Endodermal cell (in vitro differentiated cells): ENCODE measurements at regions not wholly inside any gene's neighbourhood (a gene's known extent, or its start where the extent isn't known, plus 50 kb on each side); places are given as distances from the start of the nearest gene placed in this dataset.

Source experiments
- DNase-seq: peaks from one replicate; pipeline ENCODE4 v3.0.0-alpha.2; 2017
- H3K27ac ChIP-seq: 2 replicates; pipeline ENCODE4 v1.5.1; 2013; ENCODE audit warnings: mild to moderate bottlenecking, low read depth, low read length, moderate library complexity
- H3K27me3 ChIP-seq: 2 replicates; pipeline ENCODE4 v1.6.1; 2013; ENCODE audit warnings: mild to moderate bottlenecking, low read length, moderate library complexity; ENCODE audit not compliant: insufficient read depth, control insufficient read depth, poor library complexity, severe bottlenecking
- H3K36me3 ChIP-seq: 2 replicates; pipeline ENCODE4 v1.7.0; 2013; ENCODE audit warnings: mild to moderate bottlenecking, low read length, moderate library complexity; ENCODE audit not compliant: control insufficient read depth, insufficient read depth
- H3K4me1 ChIP-seq: one replicate; pipeline ENCODE4 v1.7.0; 2013; ENCODE audit warnings: low read length; ENCODE audit not compliant: control insufficient read depth, insufficient read depth
- H3K4me3 ChIP-seq: 2 replicates; pipeline ENCODE4 v1.5.1; 2013; ENCODE audit warnings: mild to moderate bottlenecking, low read length, moderate library complexity
- H3K9ac ChIP-seq: 2 replicates; pipeline ENCODE4 v1.6.1; 2013; ENCODE audit warnings: mild to moderate bottlenecking, low read length, moderate library complexity; ENCODE audit not compliant: poor library complexity, severe bottlenecking; ENCODE audit errors: extremely low read depth
- H3K9me3 ChIP-seq: 2 replicates; pipeline ENCODE4 v1.6.1; 2013; ENCODE audit warnings: mild to moderate bottlenecking, low read length, moderate library complexity; ENCODE audit not compliant: control insufficient read depth
- H3K27ac Mint-ChIP-seq: 2 replicates; pipeline ENCODE4 v1.8.0; 2020; ENCODE audit warnings: mixed read lengths
- H3K27me3 Mint-ChIP-seq: 2 replicates; pipeline ENCODE4 v1.8.0; 2021; ENCODE audit warnings: mild to moderate bottlenecking, mixed read lengths; ENCODE audit not compliant: insufficient read depth
- H3K36me3 Mint-ChIP-seq: 2 replicates; pipeline ENCODE4 v1.8.0; 2020; ENCODE audit warnings: low read depth, mixed read lengths
- H3K4me1 Mint-ChIP-seq: 2 replicates; pipeline ENCODE4 v1.8.0; 2020; ENCODE audit warnings: mixed read lengths
- H3K4me3 Mint-ChIP-seq: 2 replicates; pipeline ENCODE4 v1.8.0; 2020; ENCODE audit warnings: mild to moderate bottlenecking, moderate library complexity, mixed read lengths
- H3K9me3 Mint-ChIP-seq: 2 replicates; pipeline ENCODE4 v1.8.0; 2020; ENCODE audit warnings: mild to moderate bottlenecking, mixed read lengths
- CTCF ChIP-seq: fragments of 200-600 bp; sonication (generic); conservative IDR thresholded peaks from 2 replicates; pipeline ENCODE4 v1.5.0; 2021; ENCODE audit warnings: antibody characterized with exemption, mild to moderate bottlenecking
- WGBS, 2 experiments: methylation state at CpG; one replicate each; pipeline versions ENCODE4 v1.1.5 to v1.1.7; 2013; ENCODE audit warnings: missing lambda C conversion rate in 2 of 2, mixed read lengths in 1 of 2; ENCODE audit not compliant: insufficient coverage in 1 of 2, insufficient read length in 1 of 2; 5-methylcytosine and 5-hydroxymethylcytosine counted together

DNA sequence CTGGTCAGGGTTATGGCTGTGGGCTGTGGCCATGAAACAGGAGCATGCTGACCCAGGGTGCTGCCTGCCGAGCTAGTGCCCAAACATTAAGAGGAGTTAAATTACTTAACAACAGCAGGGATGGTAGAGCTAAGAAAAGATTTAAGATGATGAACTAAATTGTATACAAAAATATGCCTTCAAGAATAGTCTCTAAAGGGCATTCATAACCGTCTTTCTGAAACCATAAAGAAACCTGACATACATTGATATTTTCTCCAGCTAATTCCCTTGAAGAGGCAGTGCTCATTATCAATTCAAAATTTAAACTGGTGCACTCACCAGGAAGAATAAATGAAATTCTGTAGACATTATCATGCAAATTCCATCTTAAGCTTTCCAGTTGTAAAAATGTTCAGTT lies 265.8 kb upstream of the TAC1 start:
- DNase-seq: no peak
- Mint-ChIP-seq H3K27ac (no peak overlapping the region), H3K4me3 (no peak overlapping the region), H3K27me3 (peaks cover 8% of the 10 kb centered on the region), H3K9me3 (peaks cover 16% of the 10 kb centered on the region), H3K36me3 (no peaks in the 10 kb centered on the region), H3K4me1 (peaks cover 2% of the 10 kb centered on the region)
- Histone ChIP-seq H3K4me3 (no peak overlapping the region), H3K9ac (no peak overlapping the region), H3K9me3 (peaks cover 7% of the 10 kb centered on the region), H3K27ac (peak overlapping the region; percentile 45), H3K4me1 (no peaks in the 10 kb centered on the region), H3K27me3 (peaks cover 19% of the 10 kb centered on the region), H3K36me3 (no peaks in the 10 kb centered on the region)
- TF ChIP-seq CTCF: no peak
- 86 to 92% methylated on average over 1 to 2 of the region's 2 CpGs for WGBS, 2 experiments

DNA sequence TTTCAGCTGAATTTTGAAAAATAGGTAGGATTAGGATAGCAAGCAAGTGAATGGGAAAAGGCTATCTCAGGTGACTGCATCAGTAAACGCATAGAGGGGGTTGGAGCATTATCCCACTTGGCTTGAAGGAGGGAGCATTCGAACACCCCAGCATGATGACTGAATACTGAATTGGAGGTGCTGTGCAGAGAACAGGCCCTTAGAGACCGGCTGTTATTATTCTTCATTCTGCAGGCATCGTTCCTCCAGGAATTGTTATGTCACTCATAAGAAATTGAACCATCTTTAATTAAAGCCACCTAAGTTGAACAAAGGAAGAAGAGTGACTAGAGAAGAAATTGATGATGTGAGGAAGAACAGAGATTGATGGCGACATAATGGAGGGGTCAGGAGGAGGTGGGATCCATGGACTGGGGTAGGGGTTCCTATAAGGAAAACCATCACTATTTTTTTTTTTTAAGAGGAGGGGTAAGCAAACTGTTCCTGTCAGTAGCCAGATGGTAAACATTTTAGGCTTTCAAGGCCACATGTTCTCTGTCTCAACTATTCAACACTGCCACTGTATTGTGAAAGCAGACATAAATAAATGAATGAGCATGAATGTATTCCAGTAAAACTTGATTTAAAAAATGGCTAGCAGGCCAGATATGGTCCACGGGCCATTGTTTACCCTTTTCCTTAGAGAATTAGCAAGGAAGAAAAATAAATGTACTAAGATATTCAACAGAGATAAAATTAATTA lies 264.7 kb upstream of the TAC1 start:
- WGBS, 2 experiments: 89% methylated on average over 6 of the region's 6 CpGs; no CpG with 5 or more reads in 1 of the 2 experiments
- H3K27me3 ChIP-seq: peaks cover 30% of the 10 kb centered on the region
- no peak overlapping the region for H3K4me3 ChIP-seq
- Mint-ChIP-seq H3K27ac (no peak overlapping the region), H3K36me3 (no peaks in the 10 kb centered on the region), H3K9me3 (peaks cover 5% of the 10 kb centered on the region), H3K27me3 (peaks cover 10% of the 10 kb centered on the region), H3K4me3 (no peak overlapping the region), H3K4me1 (peaks cover 2% of the 10 kb centered on the region)
- H3K9ac ChIP-seq: no peak overlapping the region
- H3K9me3 ChIP-seq: no peaks in the 10 kb centered on the region
- H3K27ac ChIP-seq: no peak overlapping the region
- no peak for DNase-seq
- H3K4me1 ChIP-seq: no peaks in the 10 kb centered on the region
- H3K36me3 ChIP-seq: no peaks in the 10 kb centered on the region
- no peak for TF ChIP-seq CTCF

- H3K27ac ChIP-seq: no peak overlapping the region
- H3K36me3 Mint-ChIP-seq: no peaks in the 10 kb centered on the region
- TF ChIP-seq CTCF: no peak
- peaks cover 11% of the 10 kb centered on the region for H3K27me3 Mint-ChIP-seq
- H3K9ac ChIP-seq: no peak overlapping the region
- H3K36me3 ChIP-seq: no peaks in the 10 kb centered on the region
- H3K4me3 ChIP-seq: no peak overlapping the region
- no peak for DNase-seq
- no peaks in the 10 kb centered on the region for H3K4me1 ChIP-seq
- peaks cover 2% of the 10 kb centered on the region for H3K4me1 Mint-ChIP-seq
- H3K27me3 ChIP-seq: peaks cover 43% of the 10 kb centered on the region
- H3K4me3 Mint-ChIP-seq: no peak overlapping the region
- no peaks in the 10 kb centered on the region for H3K9me3 ChIP-seq
- no peaks in the 10 kb centered on the region for H3K9me3 Mint-ChIP-seq
- WGBS, 2 experiments: 82 to 93% methylated on average over 2 to 3 of the region's 3 CpGs
- no peak overlapping the region for H3K27ac Mint-ChIP-seq
These were observed 263.4 kb upstream of the TAC1 start for GRCh38 chr7:97468493-97468892.
